HEK293T (cell line): ENCODE measurements at regions not wholly inside any gene's neighbourhood (a gene's known extent, or its start where the extent isn't known, plus 50 kb on each side); places are given as distances from the start of the nearest gene placed in this dataset.

Source experiments
- CTCF ChIA-PET: fragments of 350-600 bp; formaldehyde crosslinking; extraction: SDS; loops from one replicate; lab custom pipeline; 2021; ENCODE audit warnings: antibody characterized with exemption, inconsistent platforms; lab: Yijun Ruan, JAX
- POLR2A ChIA-PET: fragments of 350-600 bp; formaldehyde crosslinking; extraction: SDS; loops from one replicate; lab custom pipeline; 2020; ENCODE audit warnings: antibody characterized with exemption, inconsistent platforms; lab: Yijun Ruan, JAX
- DNase-seq: peaks from one replicate; pipeline ENCODE4 v3.0.0; 2012; ENCODE audit warnings: mixed read lengths; ENCODE audit errors: extremely low spot score
- ARNT ChIP-seq: fragments of 450-650 bp; IDR thresholded peaks from 2 replicates; pipeline ENCODE4 v1.6.1; 2017; ENCODE audit warnings: mild to moderate bottlenecking
- BHLHE40 ChIP-seq: fragments of 450-650 bp; IDR thresholded peaks from 2 replicates; pipeline ENCODE4 v1.6.1; 2016; ENCODE audit warnings: mild to moderate bottlenecking, moderate library complexity, borderline replicate concordance
- CTBP1 ChIP-seq: fragments of 450-650 bp; IDR thresholded peaks from 2 replicates; pipeline ENCODE4 v1.6.1; 2016; ENCODE audit warnings: borderline replicate concordance
- ELF4 ChIP-seq: fragments of 450-650 bp; IDR thresholded peaks from 2 replicates; pipeline ENCODE4 v1.6.1; 2017; ENCODE audit warnings: antibody characterized with exemption
- FOXA1 ChIP-seq: fragments of 450-650 bp; IDR thresholded peaks from 2 replicates; pipeline ENCODE4 v1.6.1; 2016; ENCODE audit warnings: mild to moderate bottlenecking
- FOXK2 ChIP-seq: fragments of 450-650 bp; IDR thresholded peaks from 2 replicates; pipeline ENCODE4 v1.6.1; 2016; ENCODE audit warnings: mild to moderate bottlenecking
- FOXM1 ChIP-seq: fragments of 450-650 bp; IDR thresholded peaks from 2 replicates; pipeline ENCODE4 v1.6.1; 2017; ENCODE audit warnings: mild to moderate bottlenecking, borderline replicate concordance
- HDGF ChIP-seq: fragments of 450-650 bp; IDR thresholded peaks from 2 replicates; pipeline ENCODE4 v1.6.1; 2017; ENCODE audit warnings: antibody characterized with exemption, borderline replicate concordance
- L3MBTL2 ChIP-seq: fragments of 450-650 bp; conservative IDR thresholded peaks from 2 replicates; pipeline ENCODE4 v1.6.1; 2016; ENCODE audit warnings: mild to moderate bottlenecking
- LEF1 ChIP-seq: fragments of 450-650 bp; IDR thresholded peaks from 2 replicates; pipeline ENCODE4 v1.6.1; 2017; ENCODE audit warnings: mild to moderate bottlenecking, borderline replicate concordance
- NFRKB ChIP-seq: fragments of 450-650 bp; IDR thresholded peaks from 2 replicates; pipeline ENCODE4 v1.6.1; 2016; ENCODE audit warnings: mild to moderate bottlenecking, moderate library complexity
- SP1 ChIP-seq: fragments of 450-650 bp; IDR thresholded peaks from 2 replicates; pipeline ENCODE4 v1.6.1; 2017
- SUZ12 ChIP-seq: fragments of 450-650 bp; IDR thresholded peaks from 2 replicates; pipeline ENCODE4 v1.6.1; 2016; ENCODE audit warnings: mild to moderate bottlenecking
- TARDBP ChIP-seq: fragments of 450-650 bp; IDR thresholded peaks from 2 replicates; pipeline ENCODE4 v1.6.1; 2016
- ZNF384 ChIP-seq: fragments of 450-650 bp; IDR thresholded peaks from 2 replicates; pipeline ENCODE4 v1.6.1; 2016
- TF ChIP-seq, protein P1 (sequence below): fragments of 450-650 bp; IDR thresholded peaks from 2 replicates; pipeline ENCODE4 v1.6.1; 2016

DNA sequence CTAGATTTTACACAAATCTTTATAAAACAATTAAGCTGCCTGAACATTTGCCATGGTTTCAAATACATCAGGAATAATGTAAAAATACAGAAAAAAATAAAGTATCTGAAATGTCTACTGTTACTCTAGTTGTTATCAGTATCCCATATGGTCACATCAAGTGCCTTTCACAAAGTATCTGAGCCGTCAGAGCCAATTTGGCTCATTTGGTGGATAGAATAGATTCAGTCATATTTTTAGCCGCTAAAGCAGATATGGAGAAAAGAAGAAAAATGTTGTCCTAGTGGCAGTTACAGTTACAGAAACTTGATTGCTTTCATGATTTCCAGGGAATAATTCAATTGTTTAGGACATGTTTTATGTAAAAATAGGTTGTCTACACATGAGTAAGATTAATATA lies 641.1 kb downstream of the RAPGEF2 start:
- CTCF ChIA-PET = no interaction called here
- TF ChIP-seq, protein P1, sequence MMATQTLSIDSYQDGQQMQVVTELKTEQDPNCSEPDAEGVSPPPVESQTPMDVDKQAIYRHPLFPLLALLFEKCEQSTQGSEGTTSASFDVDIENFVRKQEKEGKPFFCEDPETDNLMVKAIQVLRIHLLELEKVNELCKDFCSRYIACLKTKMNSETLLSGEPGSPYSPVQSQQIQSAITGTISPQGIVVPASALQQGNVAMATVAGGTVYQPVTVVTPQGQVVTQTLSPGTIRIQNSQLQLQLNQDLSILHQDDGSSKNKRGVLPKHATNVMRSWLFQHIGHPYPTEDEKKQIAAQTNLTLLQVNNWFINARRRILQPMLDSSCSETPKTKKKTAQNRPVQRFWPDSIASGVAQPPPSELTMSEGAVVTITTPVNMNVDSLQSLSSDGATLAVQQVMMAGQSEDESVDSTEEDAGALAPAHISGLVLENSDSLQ = no peak
- TF ChIP-seq ELF4 (no peak), ARNT (no peak), ZNF384 (no peak), LEF1 (no peak), FOXM1 (no peak)
- POLR2A ChIA-PET = no interaction called here
- DNase-seq = no peak

DNA sequence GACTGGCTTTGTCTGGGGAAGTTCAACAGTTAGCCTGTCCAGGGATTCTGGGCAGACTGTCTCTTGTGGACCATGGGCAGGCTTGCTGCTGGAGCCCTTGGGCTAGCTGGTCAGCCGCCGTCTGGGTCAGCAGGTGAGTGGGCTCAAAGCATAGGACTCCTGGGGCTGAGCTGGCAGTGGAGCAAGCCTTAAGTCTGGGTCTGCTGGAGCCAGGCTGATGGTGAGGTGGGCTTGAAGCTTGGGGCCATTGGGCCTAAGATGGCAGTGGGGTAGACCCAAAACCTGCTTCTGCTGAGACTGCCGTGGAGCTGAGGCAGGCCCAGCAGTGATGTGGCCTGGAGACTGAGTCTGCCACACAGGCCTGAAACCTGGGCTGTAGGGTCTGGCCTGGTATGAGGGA lies 645.1 kb downstream of the RAPGEF2 start:
- ChIA-PET POLR2A (no interaction called here), CTCF (no interaction called here)
- no peak for DNase-seq
- TF ChIP-seq L3MBTL2 = no peak
- TF ChIP-seq ARNT = no peak
- no peak for TF ChIP-seq TARDBP
- TF ChIP-seq HDGF = no peak
- TF ChIP-seq ZNF384 = no peak
- TF ChIP-seq SUZ12 = no peak
- no peak for TF ChIP-seq FOXK2
- TF ChIP-seq, protein P1 = no peak
- TF ChIP-seq BHLHE40 = no peak
- no peak for TF ChIP-seq CTBP1
- TF ChIP-seq LEF1 = no peak
- no peak for TF ChIP-seq FOXA1
- TF ChIP-seq SP1 = no peak
- TF ChIP-seq NFRKB = no peak
- no peak for TF ChIP-seq ELF4
- TF ChIP-seq FOXM1 = no peak

DNA sequence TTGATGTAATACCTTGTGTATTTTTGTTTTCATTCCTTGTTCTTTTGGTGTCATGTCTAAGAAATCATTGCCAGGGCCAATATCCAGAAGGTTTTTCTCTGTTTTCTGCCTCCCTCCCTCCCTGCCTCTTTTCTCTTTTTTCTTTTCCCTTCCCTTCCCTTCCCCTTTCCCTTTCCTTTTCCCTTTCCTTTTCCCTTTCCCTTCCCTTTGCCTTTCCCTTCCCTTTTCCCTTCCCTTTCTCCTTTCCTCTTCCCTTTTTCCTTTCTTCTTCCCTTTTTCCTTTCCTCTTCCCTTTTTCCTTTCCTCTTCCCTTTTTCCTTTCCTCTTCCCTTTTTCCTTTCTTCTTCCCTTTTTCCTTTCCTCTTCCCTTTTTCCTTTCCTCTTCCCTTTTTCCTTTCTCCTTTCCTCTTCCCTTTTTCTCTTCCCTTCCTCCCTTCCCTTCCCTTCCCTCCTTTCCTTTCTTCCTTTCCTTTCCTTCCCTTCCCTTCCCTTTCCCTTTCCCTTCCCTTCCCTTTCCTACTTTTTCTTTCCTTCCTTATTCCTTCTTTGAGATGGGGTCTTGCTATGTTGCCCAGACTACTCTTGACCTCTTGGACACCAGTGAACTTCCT lies 646.1 kb downstream of the RAPGEF2 start:
- POLR2A ChIA-PET = no interaction called here
- CTCF ChIA-PET = no interaction called here
- DNase-seq = no peak
- TF ChIP-seq, protein P1 = no peak
- TF ChIP-seq CTBP1 = no peak
- TF ChIP-seq FOXK2 = no peak
- TF ChIP-seq ZNF384 = no peak
- TF ChIP-seq ARNT = no peak
- TF ChIP-seq FOXM1 = no peak
- TF ChIP-seq NFRKB = no peak

DNA sequence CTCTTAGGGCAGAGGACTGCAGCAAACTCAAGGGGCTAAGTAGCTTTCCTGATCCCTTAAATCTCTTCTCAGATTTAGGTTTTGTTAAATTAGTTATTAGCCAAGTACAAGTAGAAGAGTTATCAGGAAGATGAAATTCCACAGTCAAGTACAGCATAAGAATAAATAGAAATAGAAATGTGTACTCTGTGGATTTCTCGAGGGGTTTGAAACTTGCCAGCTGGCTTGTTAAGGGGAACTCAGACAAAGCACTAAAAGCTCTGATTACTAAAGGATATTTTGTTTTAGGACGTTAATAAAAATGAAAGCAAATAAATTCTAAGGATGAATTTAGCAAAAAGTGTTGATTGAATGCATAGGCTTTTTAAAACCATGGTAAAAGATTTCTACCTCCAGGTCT lies 654.6 kb downstream of the RAPGEF2 start:
- no peak for TF ChIP-seq CTBP1
- no peak for TF ChIP-seq FOXM1
- TF ChIP-seq BHLHE40 = no peak
- TF ChIP-seq TARDBP = no peak
- TF ChIP-seq ARNT = no peak
- no peak for TF ChIP-seq SP1
- TF ChIP-seq, protein P1 = no peak
- no peak for TF ChIP-seq LEF1
- no peak for TF ChIP-seq L3MBTL2
- POLR2A ChIA-PET = no interaction called here
- no peak for DNase-seq
- CTCF ChIA-PET = interaction anchor here (0.8 kb wide), 1 partner anchor 126 kb away, joined by 3 read pairs; no protein-coding TSS in a partner anchor

DNA sequence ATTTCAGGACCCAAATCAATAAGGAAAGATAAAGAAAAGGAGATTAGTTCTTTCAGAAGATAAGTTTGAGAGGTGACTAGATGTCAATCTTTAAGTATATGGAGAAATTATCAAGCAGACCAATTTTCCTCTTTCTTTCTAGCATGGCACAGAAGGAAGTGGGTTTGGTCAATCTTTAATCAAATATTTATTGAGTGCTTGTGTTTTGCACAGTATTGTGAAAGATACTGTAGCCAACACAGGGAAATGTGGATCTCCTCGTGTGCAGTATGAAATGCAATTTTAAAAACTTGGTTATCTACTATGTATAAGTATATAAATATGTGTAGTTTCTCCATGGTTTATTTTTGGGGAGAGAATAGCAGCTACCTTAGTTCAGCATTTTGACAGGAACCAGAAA lies 655.2 kb downstream of the RAPGEF2 start:
- CTCF ChIA-PET = no interaction called here
- POLR2A ChIA-PET = no interaction called here
- TF ChIP-seq, protein P1 = no peak
- TF ChIP-seq FOXA1 (no peak), TARDBP (no peak), L3MBTL2 (no peak), ARNT (no peak), CTBP1 (no peak)
- no peak for DNase-seq

DNA sequence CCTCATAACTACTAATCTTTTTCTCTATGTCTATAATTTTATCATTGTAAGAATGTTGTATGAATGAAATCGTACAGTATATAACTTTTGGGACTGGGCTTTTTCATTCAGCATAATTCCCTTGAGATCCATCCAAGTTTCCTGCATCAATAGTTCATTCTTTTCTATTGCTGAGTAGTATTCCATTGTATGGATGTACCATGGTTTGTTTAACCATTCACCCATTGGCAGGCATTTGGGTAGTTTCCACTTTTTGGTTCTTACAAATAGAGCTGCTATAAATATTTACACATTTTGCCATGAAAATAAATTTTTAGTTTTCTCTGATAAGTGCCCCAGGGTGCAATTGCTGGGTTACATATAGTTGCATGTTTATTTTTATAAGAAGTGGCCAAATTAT lies 659.8 kb downstream of the RAPGEF2 start:
- DNase-seq = no peak
- ChIA-PET POLR2A (no interaction called here), CTCF (interaction anchor here (0.7 kb wide), 1 partner anchor 31 kb away, joined by 3 read pairs; no protein-coding TSS in a partner anchor)
- TF ChIP-seq, protein P1 = no peak
- TF ChIP-seq LEF1 (no peak), BHLHE40 (no peak), ARNT (no peak), FOXK2 (no peak), ELF4 (no peak), FOXA1 (no peak), FOXM1 (no peak), CTBP1 (no peak), NFRKB (no peak), TARDBP (no peak)
